ENCODE measurements at regions not wholly inside any gene's neighbourhood (a gene's known extent, or its start where the extent isn't known, plus 50 kb on each side); places are given as distances from the start of the nearest gene placed in this dataset.
A peak's percentile ranks its signal among the peaks of the same experiment; 100 is the strongest.
"Not testable (repeated sequence)": the region's sequence is repeated elsewhere in the genome, so short reads cannot be mapped to it uniquely, and the experiment has no call there.

GRCh38 chr6:101080597-101080996 lies 199.5 kb upstream of the ASCC3 start:
- no peak for TF ChIP-seq CTCF (conservative IDR thresholded peaks at IDR 0.05)
- peak overlapping the region; percentile 62 for H3K27ac ChIP-seq

- TF ChIP-seq CTCF (conservative IDR thresholded peaks at IDR 0.05) = no peak
- H3K27ac ChIP-seq = no peak overlapping the region
Measured at GRCh38 chr6:101083533-101084175, 202.5 kb upstream of the ASCC3 start.

- no peak for TF ChIP-seq CTCF (conservative IDR thresholded peaks at IDR 0.05)
- no peak overlapping the region for H3K27ac ChIP-seq
Measured at GRCh38 chr6:101085327-101085726, 204.2 kb upstream of the ASCC3 start.

GRCh38 chr6:101086473-101086872 lies 205.3 kb upstream of the ASCC3 start:
- no peak overlapping the region for H3K27ac ChIP-seq
- no peak for TF ChIP-seq CTCF (conservative IDR thresholded peaks at IDR 0.05)

- no peak overlapping the region for H3K27ac ChIP-seq
- no peak for TF ChIP-seq CTCF (conservative IDR thresholded peaks at IDR 0.05)
Measured at GRCh38 chr6:101088594-101088993, 207.5 kb upstream of the ASCC3 start.

GRCh38 chr6:101089640-101090039 lies 208.5 kb upstream of the ASCC3 start:
- TF ChIP-seq CTCF (conservative IDR thresholded peaks at IDR 0.05) = no peak

GRCh38 chr6:101090281-101090680 lies 209.2 kb upstream of the ASCC3 start:
- H3K27ac ChIP-seq = no peak overlapping the region
- TF ChIP-seq CTCF (conservative IDR thresholded peaks at IDR 0.05) = no peak

More at GRCh38 chr6:101089640-101090039, 208.5 kb upstream of the ASCC3 start:
- H3K27ac ChIP-seq = no peak overlapping the region

- not testable (repeated sequence) for H3K27ac ChIP-seq
Measured at GRCh38 chr6:101098605-101099004, 217.5 kb upstream of the ASCC3 start.

Measured in VCaP (cell line).